GM18907 (cell line): ENCODE measurements at regions not wholly inside any gene's neighbourhood (a gene's known extent, or its start where the extent isn't known, plus 50 kb on each side); places are given as distances from the start of the nearest gene placed in this dataset.
A peak's percentile ranks its signal among the peaks of the same experiment; 100 is the strongest.
"Not testable (repeated sequence)": the region's sequence is repeated elsewhere in the genome, so short reads cannot be mapped to it uniquely, and the experiment has no call there.

Source experiments
- ATAC-seq: cut with Tn5 transposase; IDR thresholded peaks from one replicate; pipeline ENCODE4 v1.9.1; 2021; ENCODE audit warnings: mild to moderate bottlenecking, moderate library complexity; ENCODE audit not compliant: unreplicated experiment

DNA sequence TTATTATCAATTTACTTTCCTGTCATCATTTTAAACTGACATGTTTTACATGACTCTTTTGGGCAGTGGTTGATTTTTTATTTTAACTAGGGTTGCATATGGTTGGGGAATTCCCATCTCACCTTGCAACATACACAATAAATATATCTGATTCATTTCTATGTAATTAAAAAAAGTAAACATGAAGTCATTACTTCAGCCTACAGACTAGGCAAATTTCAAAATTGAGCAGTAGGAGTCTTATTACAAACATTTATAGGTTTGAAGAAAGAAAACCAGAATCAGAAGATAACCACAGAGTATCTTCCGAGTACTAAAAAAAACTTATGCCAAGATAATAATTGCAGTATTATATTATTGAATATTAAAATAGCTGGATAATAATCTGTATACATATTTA lies 377.0 kb upstream of the VRK2 start:
- ATAC-seq: no peak

GRCh38 chr2:57674025-57674424 lies 372.6 kb upstream of the VRK2 start:
- no peak for ATAC-seq

GRCh38 chr2:57674743-57675142 lies 371.9 kb upstream of the VRK2 start:
- ATAC-seq: no peak

GRCh38 chr2:57677296-57677695 lies 369.3 kb upstream of the VRK2 start:
- no peak for ATAC-seq

DNA sequence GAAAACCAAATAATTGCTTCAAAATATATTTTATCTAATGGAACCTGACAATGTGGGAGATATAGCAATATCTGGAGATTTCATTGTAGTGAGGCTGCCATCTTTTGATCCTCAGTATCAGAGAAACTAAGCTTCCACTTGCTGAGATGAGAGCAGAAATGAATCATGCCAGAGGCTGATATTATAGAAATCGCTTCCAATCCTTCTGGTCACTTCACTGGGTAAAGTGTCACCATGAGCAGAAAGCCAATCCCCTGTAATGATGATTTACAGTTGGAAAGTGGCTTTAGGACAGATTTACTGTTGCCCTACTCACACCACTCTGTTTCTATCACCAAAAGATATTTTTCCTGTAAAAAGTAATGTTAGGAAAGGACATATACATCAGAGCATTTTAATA lies 365.0 kb upstream of the VRK2 start:
- ATAC-seq: no peak

GRCh38 chr2:57685032-57685431 lies 361.6 kb upstream of the VRK2 start:
- ATAC-seq: no peak

GRCh38 chr2:57692395-57692794 lies 354.2 kb upstream of the VRK2 start:
- ATAC-seq: no peak

GRCh38 chr2:57693177-57693576 lies 353.4 kb upstream of the VRK2 start:
- no peak for ATAC-seq

DNA sequence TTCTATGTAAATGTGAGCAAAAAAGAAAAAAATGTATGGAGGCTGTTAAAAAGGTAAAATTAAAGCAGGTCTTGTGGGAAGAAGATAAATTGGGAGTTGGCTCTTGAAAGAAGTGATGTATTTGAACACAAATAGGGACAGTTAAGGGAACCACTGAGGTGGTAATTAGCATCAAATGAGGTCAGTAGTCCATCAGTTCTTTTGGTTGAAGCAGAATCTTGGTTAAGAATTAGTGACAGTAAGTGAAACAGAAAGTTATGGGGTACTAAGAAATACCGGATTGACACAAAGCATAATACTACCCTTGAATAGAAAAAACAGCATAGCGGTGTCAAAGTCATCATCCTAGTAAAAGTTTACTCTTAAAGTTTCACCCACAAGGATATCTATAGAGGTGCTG lies 352.6 kb upstream of the VRK2 start:
- ATAC-seq: no peak

- ATAC-seq: no peak
These were observed 350.6 kb upstream of the VRK2 start for GRCh38 chr2:57696016-57696415.

DNA sequence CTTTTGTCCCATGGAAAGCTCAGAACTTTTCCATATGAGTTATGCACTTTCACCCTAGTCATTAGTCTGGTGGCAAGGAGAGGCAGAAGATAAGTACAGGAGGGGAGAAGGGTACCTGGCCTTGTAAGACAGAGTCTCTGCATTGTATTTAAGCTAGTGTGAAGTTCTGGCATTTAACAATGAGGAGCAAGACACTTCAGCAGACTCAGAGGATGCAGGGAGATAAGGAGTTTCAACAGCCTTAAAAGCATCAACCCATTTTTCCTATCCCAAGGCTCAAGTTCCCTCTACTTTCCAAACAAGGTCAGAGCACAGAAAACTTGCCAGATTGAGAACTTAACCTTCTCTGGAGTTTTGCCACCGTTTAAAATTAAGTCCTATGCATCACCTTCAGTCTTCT lies 348.2 kb upstream of the VRK2 start:
- ATAC-seq: no peak

DNA sequence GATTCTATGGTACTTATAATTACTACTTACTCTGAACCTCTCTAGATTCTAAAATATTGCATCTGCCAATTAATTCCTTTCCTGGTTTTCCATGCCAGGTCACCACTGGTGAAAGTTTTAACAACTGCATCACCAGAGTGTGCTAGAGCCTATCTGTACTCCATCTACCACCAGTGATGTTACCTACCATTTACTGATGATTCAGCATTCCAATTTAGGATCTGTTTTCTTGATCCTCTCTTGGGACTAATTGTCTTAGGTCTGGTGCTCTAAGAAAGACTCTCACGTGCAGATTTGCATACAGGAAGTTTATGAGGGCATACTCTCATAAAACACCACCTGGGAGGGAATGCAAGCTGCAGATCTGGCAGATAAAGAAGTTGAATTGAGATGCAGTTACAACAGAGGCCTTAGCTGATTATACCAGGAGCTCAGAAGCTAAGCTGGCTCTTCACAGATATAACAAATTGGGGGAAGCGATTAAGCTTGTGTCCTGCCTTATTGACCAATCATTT lies 347.6 kb upstream of the VRK2 start:
- ATAC-seq: no peak

- no peak for ATAC-seq
These were observed 345.2 kb upstream of the VRK2 start for GRCh38 chr2:57701391-57701791.

DNA sequence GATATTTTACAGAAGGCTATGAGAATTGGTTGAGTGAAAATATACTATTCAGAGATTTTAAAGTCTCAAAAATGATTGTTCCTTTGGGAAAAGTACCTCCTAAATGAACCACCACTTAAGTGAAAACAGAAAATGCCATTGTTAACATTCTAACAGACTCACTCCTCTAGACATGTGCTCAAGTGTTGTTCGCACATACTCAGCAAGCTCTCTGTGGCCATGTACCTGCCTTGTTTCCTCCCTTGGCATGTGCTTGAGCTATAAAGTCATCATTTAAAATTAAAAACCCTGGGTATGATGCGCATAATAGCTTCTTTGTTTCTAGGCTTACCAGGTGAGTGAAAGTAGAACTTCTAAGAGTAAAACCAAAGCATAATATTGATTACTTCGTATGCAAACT lies 343.2 kb upstream of the VRK2 start:
- no peak for ATAC-seq

- not testable (repeated sequence) for ATAC-seq
These were observed 338.8 kb upstream of the VRK2 start for GRCh38 chr2:57707794-57708193.

GRCh38 chr2:57711991-57712390 lies 334.6 kb upstream of the VRK2 start:
- no peak for ATAC-seq

DNA sequence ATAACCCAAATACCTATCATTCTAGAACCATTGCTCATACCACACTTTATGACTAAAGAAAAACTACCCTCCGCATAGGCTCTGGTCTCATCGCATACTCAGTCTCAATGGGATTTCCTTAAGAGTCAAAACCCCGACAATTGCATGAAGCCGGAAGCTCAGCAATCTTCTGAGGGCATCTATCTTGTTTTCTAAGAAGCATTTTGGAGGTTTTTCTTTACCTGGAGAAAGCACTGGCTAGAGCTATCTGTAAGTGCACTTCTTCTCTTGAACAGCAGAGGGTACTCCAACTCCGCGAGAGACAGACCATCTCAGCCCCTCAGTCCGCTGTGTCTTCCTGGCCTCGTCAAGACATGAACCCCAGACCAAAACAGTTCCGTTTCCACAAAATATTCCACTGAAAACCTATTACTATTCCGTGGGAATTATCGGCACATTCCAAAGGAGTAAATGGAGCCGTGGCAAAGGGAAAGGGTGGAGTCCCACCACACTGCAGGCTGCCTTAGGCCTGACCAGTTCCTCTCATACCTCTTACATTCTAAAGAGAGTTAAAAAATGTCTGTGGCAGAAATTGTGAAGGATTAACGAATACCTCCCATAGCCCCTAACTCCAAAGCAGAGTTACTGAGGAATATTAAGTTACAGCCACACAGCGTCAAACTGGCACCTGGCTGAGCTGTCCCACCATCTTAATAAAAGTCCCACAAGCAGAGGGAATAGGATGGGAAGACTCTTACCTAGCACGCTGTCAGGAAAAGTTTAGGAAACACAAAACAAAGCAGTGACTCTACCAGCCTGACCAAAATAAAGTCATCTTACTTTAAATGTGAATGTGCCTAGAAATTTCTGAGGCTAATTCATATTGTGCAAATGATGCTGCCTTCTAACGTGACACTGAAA lies 325.6 kb upstream of the VRK2 start:
- peak; percentile 100 for ATAC-seq

DNA sequence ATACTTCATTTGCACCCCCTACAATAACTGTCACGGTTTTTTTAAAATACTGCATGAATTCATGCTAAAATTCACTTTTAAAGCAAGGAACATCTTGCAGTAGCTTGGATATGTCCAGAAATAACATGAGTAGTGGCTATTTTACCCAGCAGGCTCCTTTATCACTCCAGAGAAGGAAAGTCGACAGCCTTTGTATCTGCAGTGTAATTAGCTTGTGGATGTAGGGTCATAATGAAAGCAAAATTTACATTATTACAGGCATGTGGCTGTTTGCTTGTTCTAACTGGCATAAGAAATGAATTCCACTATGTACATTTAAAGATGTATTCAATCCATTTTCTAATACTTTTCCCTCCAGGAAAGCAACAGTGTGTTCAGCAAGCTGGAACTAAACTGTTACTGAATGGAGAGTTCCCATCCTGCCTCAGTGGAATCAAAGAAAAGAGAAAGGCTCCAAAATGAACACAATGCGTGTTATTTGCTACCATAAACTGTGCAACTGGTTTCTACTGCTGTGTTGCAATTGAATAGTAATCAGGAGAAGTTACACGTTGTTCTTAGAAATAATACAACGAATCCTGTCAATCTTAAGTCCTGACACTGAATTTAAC lies 321.2 kb upstream of the VRK2 start:
- no peak for ATAC-seq

DNA sequence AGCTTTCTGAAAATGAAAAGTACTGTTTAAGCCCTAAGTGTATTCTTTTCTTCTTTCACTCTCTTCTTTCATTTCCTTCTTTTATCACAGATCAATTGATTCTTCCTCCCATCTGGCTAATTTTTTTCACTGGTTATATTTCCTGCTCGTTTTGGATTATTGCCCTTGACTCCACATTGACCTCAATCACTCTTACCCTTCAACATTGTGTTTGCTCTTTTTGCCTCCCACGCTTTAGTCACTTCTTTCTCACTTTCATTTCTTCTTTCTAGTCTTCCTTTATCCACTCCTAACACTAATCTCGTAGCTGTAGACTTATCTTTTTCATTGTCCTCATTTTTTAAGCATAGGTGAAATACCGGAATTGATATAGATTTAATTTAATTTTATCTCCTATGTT lies 320.3 kb upstream of the VRK2 start:
- ATAC-seq: peak; percentile 69

DNA sequence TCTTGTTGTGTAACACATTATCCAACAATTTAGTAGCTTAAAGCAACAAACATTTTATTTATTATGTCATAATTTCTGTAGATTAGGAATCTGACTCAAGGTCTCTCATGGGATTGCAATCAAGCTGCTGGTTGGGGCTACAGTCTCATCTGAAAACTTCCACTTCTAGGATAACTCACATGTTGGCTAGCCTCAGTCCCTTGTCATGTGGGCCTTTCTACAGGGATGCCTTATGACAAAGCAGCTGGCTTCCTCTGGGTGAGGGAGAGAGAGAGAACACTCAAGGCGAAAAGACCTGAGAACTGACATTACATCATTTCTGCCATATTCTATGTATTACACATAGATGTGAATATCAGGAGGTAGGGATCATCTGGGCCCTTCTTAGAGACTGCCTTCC lies 317.9 kb upstream of the VRK2 start:
- ATAC-seq: no peak

DNA sequence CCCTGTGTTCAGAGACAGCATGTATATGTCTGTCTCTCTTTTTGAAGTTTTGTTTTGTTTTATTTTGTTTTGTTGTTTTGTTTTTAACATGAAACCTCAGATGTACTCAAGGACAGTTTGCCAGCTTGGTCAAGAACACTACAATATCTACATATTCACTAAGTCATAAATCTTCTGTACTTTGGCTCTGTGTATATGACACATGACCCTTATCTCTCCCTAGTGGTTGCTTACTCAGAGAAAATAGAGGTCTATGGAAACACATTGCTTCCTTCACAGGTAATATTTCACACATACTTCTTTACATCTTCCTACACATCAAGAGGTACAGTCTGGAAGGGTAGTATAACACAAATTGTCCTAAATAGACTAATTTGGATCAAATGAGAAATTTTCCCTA lies 312.6 kb upstream of the VRK2 start:
- ATAC-seq: no peak

- ATAC-seq: no peak
These were observed 305.7 kb upstream of the VRK2 start for GRCh38 chr2:57740891-57741290.
